Loucy (cell line): ENCODE measurements at regions not wholly inside any gene's neighbourhood (a gene's known extent, or its start where the extent isn't known, plus 50 kb on each side); places are given as distances from the start of the nearest gene placed in this dataset.

Source experiments
- CTCF ChIP-seq: fragments of 200-600 bp; sonication (generic); conservative IDR thresholded peaks from 2 replicates; pipeline ENCODE4 v1.5.1; 2014; ENCODE audit warnings: mild to moderate bottlenecking, antibody characterized with exemption, low read length
- EZH2phosphoT487 ChIP-seq: fragments of 200-600 bp; IDR thresholded peaks from 2 replicates; pipeline ENCODE4 v1.6.1; 2018; ENCODE audit warnings: antibody characterized with exemption, mild to moderate bottlenecking, moderate library complexity, borderline replicate concordance

DNA sequence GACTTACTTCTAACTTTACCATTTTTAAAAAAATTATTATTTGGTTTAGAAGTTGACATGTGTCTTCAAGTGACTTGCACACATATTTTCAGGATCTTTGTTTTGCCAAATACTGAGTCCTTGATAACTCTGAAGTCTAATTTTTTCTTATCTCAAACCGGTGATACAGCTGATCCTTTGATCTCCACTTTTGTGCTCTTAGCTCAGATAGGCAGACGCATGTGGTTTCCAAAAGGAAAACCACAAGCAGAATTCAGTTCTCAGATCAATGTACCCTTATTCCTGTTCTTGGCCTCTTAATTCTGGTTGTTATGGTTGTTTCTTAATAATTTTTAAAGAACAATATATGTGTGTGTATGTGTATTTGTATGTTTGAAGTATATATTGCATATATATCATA is 238.3 kb upstream of the EDIL3 start:
- TF ChIP-seq CTCF (no peak), EZH2phosphoT487 (no peak)
